ENCODE measurements at regions not wholly inside any gene's neighbourhood (a gene's known extent, or its start where the extent isn't known, plus 50 kb on each side); places are given as distances from the start of the nearest gene placed in this dataset.

DNA sequence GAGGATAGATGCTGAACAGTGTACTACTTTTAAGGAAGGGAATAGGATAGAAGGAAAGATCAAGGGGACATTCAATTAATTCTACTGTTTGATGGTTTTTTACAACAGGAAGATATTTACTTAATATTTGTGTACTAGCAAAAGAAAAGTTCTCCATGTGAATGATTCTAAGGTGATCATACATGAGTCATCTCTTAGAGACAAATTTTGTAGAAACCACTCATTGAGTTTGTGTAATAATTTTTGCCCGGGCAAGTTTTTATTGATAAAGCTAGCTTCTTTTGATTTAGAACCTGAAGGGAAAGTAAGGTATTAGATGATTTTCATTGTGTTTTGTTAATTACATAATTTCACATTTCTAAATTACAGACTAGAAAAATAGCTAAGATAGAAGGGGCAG, 172.8 kb upstream of the PSMD7 start:
- H3K4me3 ChIP-seq (ENCODE audit: low read depth, low read length, poor library complexity, severe bottlenecking) = no peak overlapping the region
- H3K9ac ChIP-seq (ENCODE audit: low read length) = no peak overlapping the region
- no peak for TF ChIP-seq EZH2 (IDR thresholded peaks at IDR 0.05; ENCODE audit: borderline replicate concordance, low read length)
- TF ChIP-seq, protein P1, sequence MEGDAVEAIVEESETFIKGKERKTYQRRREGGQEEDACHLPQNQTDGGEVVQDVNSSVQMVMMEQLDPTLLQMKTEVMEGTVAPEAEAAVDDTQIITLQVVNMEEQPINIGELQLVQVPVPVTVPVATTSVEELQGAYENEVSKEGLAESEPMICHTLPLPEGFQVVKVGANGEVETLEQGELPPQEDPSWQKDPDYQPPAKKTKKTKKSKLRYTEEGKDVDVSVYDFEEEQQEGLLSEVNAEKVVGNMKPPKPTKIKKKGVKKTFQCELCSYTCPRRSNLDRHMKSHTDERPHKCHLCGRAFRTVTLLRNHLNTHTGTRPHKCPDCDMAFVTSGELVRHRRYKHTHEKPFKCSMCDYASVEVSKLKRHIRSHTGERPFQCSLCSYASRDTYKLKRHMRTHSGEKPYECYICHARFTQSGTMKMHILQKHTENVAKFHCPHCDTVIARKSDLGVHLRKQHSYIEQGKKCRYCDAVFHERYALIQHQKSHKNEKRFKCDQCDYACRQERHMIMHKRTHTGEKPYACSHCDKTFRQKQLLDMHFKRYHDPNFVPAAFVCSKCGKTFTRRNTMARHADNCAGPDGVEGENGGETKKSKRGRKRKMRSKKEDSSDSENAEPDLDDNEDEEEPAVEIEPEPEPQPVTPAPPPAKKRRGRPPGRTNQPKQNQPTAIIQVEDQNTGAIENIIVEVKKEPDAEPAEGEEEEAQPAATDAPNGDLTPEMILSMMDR (IDR thresholded peaks at IDR 0.05; ENCODE audit: low read length) = no peak
- H2AFZ ChIP-seq (ENCODE audit: low read length) = no peak overlapping the region
- H3K9me3 ChIP-seq (ENCODE audit: low read length) = no peaks in the 10 kb centered on the region
- no peak overlapping the region for H3K4me2 ChIP-seq (ENCODE audit: low read length)
- H3K79me2 ChIP-seq (ENCODE audit: insufficient read depth, low read length) = no peaks in the 10 kb centered on the region
- no peaks in the 10 kb centered on the region for H3K27me3 ChIP-seq (ENCODE audit: insufficient read depth, low read length)
- no peaks in the 10 kb centered on the region for H3K9me2 ChIP-seq (ENCODE audit: low read depth, low read length)
- H3K36me3 ChIP-seq (ENCODE audit: insufficient read depth, low read length) = no peaks in the 10 kb centered on the region
- H3K27ac ChIP-seq (ENCODE audit: low read depth, low read length, poor library complexity, severe bottlenecking) = no peak overlapping the region
- no peaks in the 10 kb centered on the region for H3K4me1 ChIP-seq (ENCODE audit: insufficient read depth, low read length, severe bottlenecking)
- no peaks in the 10 kb centered on the region for H4K20me1 ChIP-seq (ENCODE audit: insufficient read depth, low read length)
- no peaks in the 10 kb centered on the region for H3F3A ChIP-seq (ENCODE audit: insufficient read depth, low read length)

GRCh38 chr16:74123195-74123594, 173.4 kb upstream of the PSMD7 start:
- TF ChIP-seq, protein P1 (IDR thresholded peaks at IDR 0.05; ENCODE audit: low read length) = no peak
- TF ChIP-seq EZH2 (IDR thresholded peaks at IDR 0.05; ENCODE audit: borderline replicate concordance, low read length) = no peak
- H3K4me1 ChIP-seq (ENCODE audit: insufficient read depth, low read length, severe bottlenecking) = no peaks in the 10 kb centered on the region

DNA sequence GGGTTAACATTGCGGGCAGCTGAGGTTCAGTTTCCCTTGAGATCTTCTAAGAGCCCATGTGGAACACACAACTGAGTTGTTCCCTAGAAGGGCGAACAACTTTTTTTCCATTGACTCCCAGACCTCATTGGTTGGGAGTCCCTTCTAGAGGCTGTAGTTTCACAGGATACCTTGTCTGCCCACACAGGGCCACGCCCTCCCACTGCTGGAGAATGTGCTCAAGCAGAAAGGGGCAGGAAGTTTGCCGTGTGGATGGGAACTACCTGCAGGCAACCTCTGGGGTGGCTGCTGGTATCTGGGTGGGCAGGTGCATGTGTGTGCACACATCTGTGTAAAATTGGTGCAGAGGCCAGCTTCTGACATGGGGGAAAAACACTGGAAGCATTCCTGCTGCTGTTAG, 178.8 kb upstream of the PSMD7 start:
- Histone ChIP-seq H3K9me2 (ENCODE audit: low read depth, low read length) (no peaks in the 10 kb centered on the region), H3K9ac (ENCODE audit: low read length) (no peak overlapping the region), H3K4me2 (ENCODE audit: low read length) (no peak overlapping the region), H3K4me3 (ENCODE audit: low read depth, low read length, poor library complexity, severe bottlenecking) (no peak overlapping the region), H2AFZ (ENCODE audit: low read length) (no peak overlapping the region), H3K79me2 (ENCODE audit: insufficient read depth, low read length) (no peaks in the 10 kb centered on the region), H3K27me3 (ENCODE audit: insufficient read depth, low read length) (no peaks in the 10 kb centered on the region), H3K4me1 (ENCODE audit: insufficient read depth, low read length, severe bottlenecking) (no peaks in the 10 kb centered on the region), H3F3A (ENCODE audit: insufficient read depth, low read length) (no peaks in the 10 kb centered on the region), H3K9me3 (ENCODE audit: low read length) (no peaks in the 10 kb centered on the region), H3K36me3 (ENCODE audit: insufficient read depth, low read length) (no peaks in the 10 kb centered on the region), H3K27ac (ENCODE audit: low read depth, low read length, poor library complexity, severe bottlenecking) (no peak overlapping the region), H4K20me1 (ENCODE audit: insufficient read depth, low read length) (no peaks in the 10 kb centered on the region)
- TF ChIP-seq, protein P1 (IDR thresholded peaks at IDR 0.05; ENCODE audit: low read length) = no peak

More at GRCh38 chr16:74123195-74123594, 173.4 kb upstream of the PSMD7 start:
- no peak overlapping the region for H3K4me2 ChIP-seq (ENCODE audit: low read length)
- no peak overlapping the region for H3K4me3 ChIP-seq (ENCODE audit: low read depth, low read length, poor library complexity, severe bottlenecking)
- no peak overlapping the region for H3K27ac ChIP-seq (ENCODE audit: low read depth, low read length, poor library complexity, severe bottlenecking)
- no peaks in the 10 kb centered on the region for H3K9me2 ChIP-seq (ENCODE audit: low read depth, low read length)
- no peaks in the 10 kb centered on the region for H3K36me3 ChIP-seq (ENCODE audit: insufficient read depth, low read length)
- H3K9me3 ChIP-seq (ENCODE audit: low read length) = no peaks in the 10 kb centered on the region
- no peaks in the 10 kb centered on the region for H3F3A ChIP-seq (ENCODE audit: insufficient read depth, low read length)
- H4K20me1 ChIP-seq (ENCODE audit: insufficient read depth, low read length) = no peaks in the 10 kb centered on the region
- no peaks in the 10 kb centered on the region for H3K27me3 ChIP-seq (ENCODE audit: insufficient read depth, low read length)
- H2AFZ ChIP-seq (ENCODE audit: low read length) = no peak overlapping the region
- H3K9ac ChIP-seq (ENCODE audit: low read length) = no peak overlapping the region
- no peaks in the 10 kb centered on the region for H3K79me2 ChIP-seq (ENCODE audit: insufficient read depth, low read length)
